ENCODE measurements at regions not wholly inside any gene's neighbourhood (a gene's known extent, or its start where the extent isn't known, plus 50 kb on each side); places are given as distances from the start of the nearest gene placed in this dataset.

DNA sequence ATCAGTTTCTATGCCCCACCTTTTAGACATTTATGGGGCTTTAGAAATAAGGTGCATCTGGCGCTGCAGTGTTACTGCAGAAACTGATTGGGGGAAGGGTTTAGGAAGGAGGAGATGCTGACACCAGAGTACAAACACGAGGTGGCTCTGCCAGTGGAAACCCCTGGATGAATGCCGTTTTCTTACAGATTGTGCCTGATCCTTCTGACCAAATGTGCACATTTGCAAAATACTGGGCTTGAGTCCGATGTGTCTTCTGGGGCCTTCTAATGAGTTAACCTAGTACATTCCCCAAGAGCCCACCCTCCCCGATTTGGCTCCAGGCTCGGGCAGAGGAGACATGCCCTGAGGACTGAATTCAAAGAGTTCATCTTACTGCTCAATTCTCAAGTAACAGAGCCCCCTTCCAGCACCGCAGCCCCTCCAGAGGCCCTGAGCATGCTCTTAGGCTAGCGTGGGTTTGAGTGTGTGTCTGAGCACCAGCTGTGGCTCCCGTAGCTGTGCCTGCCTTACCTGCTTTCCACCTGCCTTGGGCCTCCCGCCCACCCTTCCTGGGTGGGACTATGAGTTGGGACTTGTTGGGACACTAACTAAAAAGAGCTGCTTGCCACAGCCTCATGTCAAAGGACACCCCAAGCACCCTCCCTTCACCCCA lies 116.7 kb upstream of the COPS8 start:
- intact Hi-C loops (cut with micrococcal nuclease) = no loop called here
- H3K4me3 ChIP-seq = no peak overlapping the region
- POLR2A ChIA-PET = no interaction called here
- H3K36me3 ChIP-seq (ENCODE audit: control insufficient read depth, insufficient read depth, low read length) = no peaks in the 10 kb centered on the region
- H3K4me2 ChIP-seq (ENCODE audit: insufficient read depth, low read length) = no peak overlapping the region
- no peaks in the 10 kb centered on the region for H3K4me1 ChIP-seq (replicated peaks in 1 of 2; ENCODE audit: control insufficient read depth in 2 of 2, insufficient read depth in 2 of 2, low read length in 2 of 2)
- TF ChIP-seq MTA1 (IDR thresholded peaks at IDR 0.05; ENCODE audit: borderline replicate concordance) (no peak), ZBTB8A (IDR thresholded peaks at IDR 0.05; ENCODE audit: partially characterized antibody) (no peak), ZNF444 (CRISPR knock-in tag; IDR thresholded peaks at IDR 0.05) (no peak), HOXB6 (CRISPR knock-in tag; IDR thresholded peaks at IDR 0.05; ENCODE audit: borderline replicate concordance) (no peak), BCL6 (CRISPR knock-in tag; IDR thresholded peaks at IDR 0.05) (no peak), ZBTB1 (CRISPR knock-in tag; IDR thresholded peaks at IDR 0.05; ENCODE audit: borderline replicate concordance, low read depth) (no peak)
- TF ChIP-seq, protein P1, sequence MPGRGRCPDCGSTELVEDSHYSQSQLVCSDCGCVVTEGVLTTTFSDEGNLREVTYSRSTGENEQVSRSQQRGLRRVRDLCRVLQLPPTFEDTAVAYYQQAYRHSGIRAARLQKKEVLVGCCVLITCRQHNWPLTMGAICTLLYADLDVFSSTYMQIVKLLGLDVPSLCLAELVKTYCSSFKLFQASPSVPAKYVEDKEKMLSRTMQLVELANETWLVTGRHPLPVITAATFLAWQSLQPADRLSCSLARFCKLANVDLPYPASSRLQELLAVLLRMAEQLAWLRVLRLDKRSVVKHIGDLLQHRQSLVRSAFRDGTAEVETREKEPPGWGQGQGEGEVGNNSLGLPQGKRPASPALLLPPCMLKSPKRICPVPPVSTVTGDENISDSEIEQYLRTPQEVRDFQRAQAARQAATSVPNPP (IDR thresholded peaks at IDR 0.05; ENCODE audit: borderline replicate concordance, insufficient read depth, insufficient read length) = no peak
- TF ChIP-seq, protein P2, sequence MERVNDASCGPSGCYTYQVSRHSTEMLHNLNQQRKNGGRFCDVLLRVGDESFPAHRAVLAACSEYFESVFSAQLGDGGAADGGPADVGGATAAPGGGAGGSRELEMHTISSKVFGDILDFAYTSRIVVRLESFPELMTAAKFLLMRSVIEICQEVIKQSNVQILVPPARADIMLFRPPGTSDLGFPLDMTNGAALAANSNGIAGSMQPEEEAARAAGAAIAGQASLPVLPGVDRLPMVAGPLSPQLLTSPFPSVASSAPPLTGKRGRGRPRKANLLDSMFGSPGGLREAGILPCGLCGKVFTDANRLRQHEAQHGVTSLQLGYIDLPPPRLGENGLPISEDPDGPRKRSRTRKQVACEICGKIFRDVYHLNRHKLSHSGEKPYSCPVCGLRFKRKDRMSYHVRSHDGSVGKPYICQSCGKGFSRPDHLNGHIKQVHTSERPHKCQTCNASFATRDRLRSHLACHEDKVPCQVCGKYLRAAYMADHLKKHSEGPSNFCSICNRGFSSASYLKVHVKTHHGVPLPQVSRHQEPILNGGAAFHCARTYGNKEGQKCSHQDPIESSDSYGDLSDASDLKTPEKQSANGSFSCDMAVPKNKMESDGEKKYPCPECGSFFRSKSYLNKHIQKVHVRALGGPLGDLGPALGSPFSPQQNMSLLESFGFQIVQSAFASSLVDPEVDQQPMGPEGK (CRISPR knock-in tag; IDR thresholded peaks at IDR 0.05; ENCODE audit: borderline replicate concordance) = no peak
- TF ChIP-seq, protein P3, sequence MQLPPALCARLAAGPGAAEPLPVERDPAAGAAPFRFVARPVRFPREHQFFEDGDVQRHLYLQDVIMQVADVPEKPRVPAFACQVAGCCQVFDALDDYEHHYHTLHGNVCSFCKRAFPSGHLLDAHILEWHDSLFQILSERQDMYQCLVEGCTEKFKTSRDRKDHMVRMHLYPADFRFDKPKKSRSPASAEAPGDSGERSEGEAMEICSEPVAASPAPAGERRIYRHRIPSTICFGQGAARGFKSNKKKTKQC (CRISPR knock-in tag; IDR thresholded peaks at IDR 0.05) = no peak
- no peak overlapping the region for H2AFZ ChIP-seq (ENCODE audit: low read depth, low read length)
- H3K9ac ChIP-seq (ENCODE audit: insufficient read depth in 1 of 2, low read depth in 2 of 2, low read length in 2 of 2) = no peak overlapping the region
- no peak overlapping the region for H3K27ac ChIP-seq (ENCODE audit: extremely low read depth, low read depth, low read length)
- no peak for ATAC-seq
- no peaks in the 10 kb centered on the region for H3K79me2 ChIP-seq (ENCODE audit: control insufficient read depth, insufficient read depth, low read length)
- WGBS (ENCODE audit: insufficient coverage, low coverage, missing lambda C conversion rate) = 2% methylated on average over 7 of the region's 10 CpGs
- in situ Hi-C loops (cut with MboI) = no loop called here
- CTCF ChIA-PET (ENCODE audit: low intra/inter-chr PET ratio) = no interaction called here
- FAIRE-seq = no peak
- H3K27me3 ChIP-seq (ENCODE audit: control insufficient read depth in 2 of 2, insufficient read depth in 2 of 2, low read length in 2 of 2) = peaks cover 0 to 28% of the 10 kb centered on the region in 2 experiments; a peak in 2 of 5 replicates
- H4K20me1 ChIP-seq (replicated peaks; ENCODE audit: control insufficient read depth, insufficient read depth, low read length) = no peaks in the 10 kb centered on the region
- H3K9me1 ChIP-seq (ENCODE audit: control insufficient read depth, insufficient read depth, low read length) = no peaks in the 10 kb centered on the region
- H3K9me3 ChIP-seq (replicated peaks; ENCODE audit: control insufficient read depth, insufficient read depth, low read depth, low read length) = no peaks in the 10 kb centered on the region
- DNase-seq (ENCODE audit: extremely low read depth in 1 of 4, low spot score in 3 of 4) = no peak
- BruUV-seq (replicated peaks) = no TSS peak

All from K562 (cell line).